HG02938 (cell line): ENCODE measurements at regions not wholly inside any gene's neighbourhood (a gene's known extent, or its start where the extent isn't known, plus 50 kb on each side); places are given as distances from the start of the nearest gene placed in this dataset.

ENCODE experiments used
- ATAC-seq: cut with Tn5 transposase; IDR thresholded peaks from one replicate; pipeline ENCODE4 v1.9.1; 2021; ENCODE audit warnings: mild to moderate bottlenecking, moderate library complexity; ENCODE audit not compliant: unreplicated experiment

- ATAC-seq = no peak
These were observed 310.9 kb downstream of the HRH4 start for GRCh38 chr18:24771300-24771699.

- ATAC-seq = no peak
These were observed 312.7 kb downstream of the HRH4 start for GRCh38 chr18:24773101-24773500.

- no peak for ATAC-seq
These were observed 315.6 kb downstream of the HRH4 start for GRCh38 chr18:24776019-24776418.

- ATAC-seq = no peak
These were observed 318.5 kb downstream of the HRH4 start for GRCh38 chr18:24778810-24779418.

- ATAC-seq = no peak
These were observed 322.1 kb downstream of the HRH4 start for GRCh38 chr18:24782566-24782965.

- ATAC-seq = no peak
These were observed 324.6 kb downstream of the HRH4 start for GRCh38 chr18:24785019-24785418.

GRCh38 chr18:24786027-24786426 is 325.6 kb downstream of the HRH4 start:
- ATAC-seq = no peak

- no peak for ATAC-seq
These were observed 329.9 kb downstream of the HRH4 start for GRCh38 chr18:24790347-24790746.

- ATAC-seq = no peak
These were observed 331.5 kb downstream of the HRH4 start for GRCh38 chr18:24791751-24792545.

GRCh38 chr18:24793742-24794141 is 333.3 kb downstream of the HRH4 start:
- no peak for ATAC-seq

- no peak for ATAC-seq
These were observed 334.7 kb downstream of the HRH4 start for GRCh38 chr18:24795129-24795528.

GRCh38 chr18:24797981-24798380 is 337.5 kb downstream of the HRH4 start:
- no peak for ATAC-seq

- no peak for ATAC-seq
These were observed 338.7 kb downstream of the HRH4 start for GRCh38 chr18:24799176-24799575.

- ATAC-seq = no peak
These were observed 339.3 kb downstream of the HRH4 start for GRCh38 chr18:24799720-24800119.

GRCh38 chr18:24801001-24801400 is 340.6 kb downstream of the HRH4 start:
- no peak for ATAC-seq

GRCh38 chr18:24802456-24802855 is 342.0 kb downstream of the HRH4 start:
- no peak for ATAC-seq

GRCh38 chr18:24805156-24805555 is 344.7 kb downstream of the HRH4 start:
- ATAC-seq = no peak

GRCh38 chr18:24809173-24809950 is 348.9 kb downstream of the HRH4 start:
- ATAC-seq = no peak

- ATAC-seq = no peak
These were observed 350.3 kb downstream of the HRH4 start for GRCh38 chr18:24810561-24811305.

- ATAC-seq = no peak
These were observed 351.7 kb downstream of the HRH4 start for GRCh38 chr18:24811950-24812681.
